DND-41 (cell line): ENCODE measurements at regions not wholly inside any gene's neighbourhood (a gene's known extent, or its start where the extent isn't known, plus 50 kb on each side); places are given as distances from the start of the nearest gene placed in this dataset.

Source experiments
- ATAC-seq: fragments of 200-7000 bp; cut with Tn5 transposase; 3 replicates; pipeline ENCODE4 v1.9.1; 2021; ENCODE audit warnings: low read depth; ENCODE audit not compliant: insufficient read depth
- DNase-seq: peaks from one replicate; pipeline ENCODE4 v3.0.0-alpha.2; 2020
- H2AFZ ChIP-seq: 2 replicates; pipeline ENCODE4 v1.6.0; 2012; ENCODE audit warnings: low read depth, low read length
- H3K27ac ChIP-seq: 2 replicates; pipeline ENCODE4 v1.5.1; 2012; ENCODE audit warnings: low read length, inconsistent platforms
- H3K27me3 ChIP-seq: fragments of 200-600 bp; sonication (generic); 2 replicates; pipeline ENCODE4 v1.6.0; 2012; ENCODE audit warnings: low read length, mild to moderate bottlenecking, inconsistent platforms; ENCODE audit not compliant: insufficient read depth, poor library complexity
- H3K36me3 ChIP-seq: 2 replicates; pipeline ENCODE4 v1.5.1; 2012; ENCODE audit warnings: low read length, inconsistent platforms; ENCODE audit not compliant: insufficient read depth
- H3K4me1 ChIP-seq: 2 replicates; pipeline ENCODE4 v1.5.1; 2012; ENCODE audit warnings: mild to moderate bottlenecking, low read length; ENCODE audit not compliant: insufficient read depth
- H3K4me2 ChIP-seq: 2 replicates; pipeline ENCODE4 v1.6.0; 2012; ENCODE audit warnings: mild to moderate bottlenecking, moderate library complexity, low read length, inconsistent platforms; ENCODE audit not compliant: insufficient read depth
- H3K4me3 ChIP-seq, 2 experiments: fragments of 200-600 bp in 1 of 2; shearing (Covaris generic) in 1 of 2; 2 replicates each; pipeline ENCODE4 v1.5.1; 2012 to 2016; ENCODE audit warnings: inconsistent platforms in 2 of 2, low read length in 2 of 2, mild to moderate bottlenecking in 2 of 2, low read depth in 1 of 2, moderate library complexity in 1 of 2
- H3K79me2 ChIP-seq: 2 replicates; pipeline ENCODE4 v1.6.0; 2012; ENCODE audit warnings: low read length, inconsistent platforms; ENCODE audit not compliant: insufficient read depth
- H3K9ac ChIP-seq: 2 replicates; pipeline ENCODE4 v1.6.0; 2012; ENCODE audit warnings: low read depth, mild to moderate bottlenecking, inconsistent platforms, low read length, moderate library complexity
- H3K9me3 ChIP-seq: 2 replicates; pipeline ENCODE4 v1.5.1; 2012; ENCODE audit warnings: low read length, moderate library complexity, mild to moderate bottlenecking, inconsistent platforms; ENCODE audit not compliant: insufficient read depth, severe bottlenecking
- H4K20me1 ChIP-seq: 2 replicates; pipeline ENCODE4 v1.6.0; 2012; ENCODE audit warnings: low read length; ENCODE audit not compliant: insufficient read depth
- EZH2 ChIP-seq: IDR thresholded peaks from 3 replicates; pipeline ENCODE4 v1.6.1; 2012; ENCODE audit warnings: borderline replicate concordance, low read depth, mild to moderate bottlenecking, moderate library complexity, low read length, inconsistent platforms; ENCODE audit not compliant: severe bottlenecking
- TF ChIP-seq, protein P1 (sequence below): IDR thresholded peaks from 2 replicates; pipeline ENCODE4 v1.5.1; 2012; ENCODE audit warnings: borderline replicate concordance, low read length, moderate library complexity, mild to moderate bottlenecking; ENCODE audit not compliant: poor library complexity, severe bottlenecking; ENCODE audit errors: extremely low read depth

DNA sequence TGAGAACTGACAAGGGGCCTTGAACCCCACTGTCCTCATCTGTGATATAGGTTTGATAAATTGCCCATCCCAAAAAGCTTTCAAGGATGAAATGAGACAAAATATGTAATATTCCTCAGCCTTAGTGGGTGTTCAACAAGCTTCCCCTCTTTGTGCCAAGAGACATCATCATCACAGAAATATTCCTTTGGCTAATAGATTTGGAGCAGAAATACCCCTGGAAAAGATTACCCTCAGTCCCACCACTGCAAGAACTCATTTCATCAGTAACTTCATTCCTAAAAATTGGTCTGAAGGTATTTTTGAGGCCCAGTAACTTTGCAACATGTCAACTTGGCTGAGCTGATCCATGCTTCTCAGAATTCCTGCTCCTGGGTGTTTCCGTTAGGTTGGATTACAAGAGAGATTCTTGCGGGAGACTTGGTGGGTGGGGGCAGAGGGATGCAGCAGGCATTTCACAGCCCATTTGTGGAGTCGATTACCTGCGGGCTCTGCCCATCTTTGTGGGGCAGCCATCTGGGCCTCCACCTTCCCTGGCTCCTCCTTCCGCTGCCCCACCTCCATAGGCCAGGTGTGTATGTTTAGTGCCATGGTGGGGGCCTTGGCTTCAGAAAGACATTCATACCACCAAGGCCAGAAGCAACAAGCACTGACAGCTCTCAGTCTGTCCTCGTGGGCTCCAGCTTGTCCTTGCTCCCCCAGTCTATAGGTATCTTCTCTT, 263.9 kb downstream of the GLI2 start:
- no peaks in the 10 kb centered on the region for H3K4me1 ChIP-seq
- H3K9ac ChIP-seq, result no peak overlapping the region
- no peaks in the 10 kb centered on the region for H3K9me3 ChIP-seq
- no peak overlapping the region for H3K27ac ChIP-seq
- H2AFZ ChIP-seq, result no peak overlapping the region
- no peak overlapping the region for H3K4me2 ChIP-seq
- no peaks in the 10 kb centered on the region for H3K79me2 ChIP-seq
- ATAC-seq (no peak), DNase-seq (no peak)
- TF ChIP-seq EZH2, result no peak
- TF ChIP-seq, protein P1, sequence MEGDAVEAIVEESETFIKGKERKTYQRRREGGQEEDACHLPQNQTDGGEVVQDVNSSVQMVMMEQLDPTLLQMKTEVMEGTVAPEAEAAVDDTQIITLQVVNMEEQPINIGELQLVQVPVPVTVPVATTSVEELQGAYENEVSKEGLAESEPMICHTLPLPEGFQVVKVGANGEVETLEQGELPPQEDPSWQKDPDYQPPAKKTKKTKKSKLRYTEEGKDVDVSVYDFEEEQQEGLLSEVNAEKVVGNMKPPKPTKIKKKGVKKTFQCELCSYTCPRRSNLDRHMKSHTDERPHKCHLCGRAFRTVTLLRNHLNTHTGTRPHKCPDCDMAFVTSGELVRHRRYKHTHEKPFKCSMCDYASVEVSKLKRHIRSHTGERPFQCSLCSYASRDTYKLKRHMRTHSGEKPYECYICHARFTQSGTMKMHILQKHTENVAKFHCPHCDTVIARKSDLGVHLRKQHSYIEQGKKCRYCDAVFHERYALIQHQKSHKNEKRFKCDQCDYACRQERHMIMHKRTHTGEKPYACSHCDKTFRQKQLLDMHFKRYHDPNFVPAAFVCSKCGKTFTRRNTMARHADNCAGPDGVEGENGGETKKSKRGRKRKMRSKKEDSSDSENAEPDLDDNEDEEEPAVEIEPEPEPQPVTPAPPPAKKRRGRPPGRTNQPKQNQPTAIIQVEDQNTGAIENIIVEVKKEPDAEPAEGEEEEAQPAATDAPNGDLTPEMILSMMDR, result no peak
- no peaks in the 10 kb centered on the region for H3K27me3 ChIP-seq
- no peak overlapping the region for H3K4me3 ChIP-seq
- no peaks in the 10 kb centered on the region for H3K36me3 ChIP-seq
- no peaks in the 10 kb centered on the region for H4K20me1 ChIP-seq

DNA sequence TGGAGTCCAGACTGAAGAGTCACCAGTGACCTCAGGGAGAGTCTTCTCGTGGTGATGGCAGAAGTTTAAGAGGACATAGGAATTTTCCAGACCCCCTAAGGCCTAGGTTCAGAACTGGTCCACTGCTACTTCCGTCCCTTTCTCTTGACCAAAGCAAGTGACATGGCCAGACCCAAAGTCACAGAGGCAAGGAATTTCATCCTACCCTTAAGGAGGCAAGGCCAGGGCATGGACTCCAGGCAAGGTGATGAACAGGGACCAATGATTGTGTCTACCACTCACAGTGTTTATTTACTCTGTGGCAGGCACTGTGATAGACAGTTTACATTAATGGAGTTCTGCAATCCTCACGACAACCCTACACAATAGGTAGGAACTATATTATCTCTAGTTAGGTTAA, 265.1 kb downstream of the GLI2 start:
- Histone ChIP-seq H3K4me3 (no peak overlapping the region), H4K20me1 (no peaks in the 10 kb centered on the region), H3K4me1 (no peaks in the 10 kb centered on the region), H3K9ac (no peak overlapping the region), H3K79me2 (no peaks in the 10 kb centered on the region), H3K27ac (no peak overlapping the region), H3K9me3 (no peaks in the 10 kb centered on the region), H3K27me3 (no peaks in the 10 kb centered on the region), H3K4me2 (no peak overlapping the region), H3K36me3 (no peaks in the 10 kb centered on the region), H2AFZ (no peak overlapping the region)
- no peak for ATAC-seq
- no peak for TF ChIP-seq EZH2
- TF ChIP-seq, protein P1, result no peak
- DNase-seq, result no peak

DNA sequence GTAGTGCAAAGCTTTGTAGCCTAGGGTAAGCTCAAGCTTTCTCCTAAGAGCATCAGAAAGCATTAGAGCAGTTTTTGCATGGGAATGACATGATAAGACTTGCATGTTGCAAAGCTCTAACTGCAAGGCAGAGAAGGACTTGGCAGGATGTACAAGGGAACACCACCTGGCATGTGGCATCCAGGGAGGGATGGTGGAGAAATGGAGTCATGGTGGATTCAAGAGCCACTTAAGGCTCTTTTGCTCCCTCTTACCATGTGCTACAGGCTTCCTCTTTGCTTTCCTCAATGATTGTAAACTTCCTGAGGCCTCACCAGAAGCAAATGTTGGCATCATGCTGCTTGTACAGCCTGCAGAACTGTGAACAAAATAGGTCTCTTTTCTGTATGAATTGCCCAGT, 266.0 kb downstream of the GLI2 start:
- ATAC-seq, result no peak
- Histone ChIP-seq H3K79me2 (no peaks in the 10 kb centered on the region), H3K4me2 (no peak overlapping the region), H3K36me3 (no peaks in the 10 kb centered on the region), H3K9ac (no peak overlapping the region), H3K9me3 (no peaks in the 10 kb centered on the region), H3K4me3 (no peak overlapping the region), H4K20me1 (no peaks in the 10 kb centered on the region), H3K27me3 (no peaks in the 10 kb centered on the region), H2AFZ (no peak overlapping the region), H3K4me1 (no peaks in the 10 kb centered on the region), H3K27ac (no peak overlapping the region)
- no peak for DNase-seq
- no peak for TF ChIP-seq EZH2
- TF ChIP-seq, protein P1, result no peak

DNA sequence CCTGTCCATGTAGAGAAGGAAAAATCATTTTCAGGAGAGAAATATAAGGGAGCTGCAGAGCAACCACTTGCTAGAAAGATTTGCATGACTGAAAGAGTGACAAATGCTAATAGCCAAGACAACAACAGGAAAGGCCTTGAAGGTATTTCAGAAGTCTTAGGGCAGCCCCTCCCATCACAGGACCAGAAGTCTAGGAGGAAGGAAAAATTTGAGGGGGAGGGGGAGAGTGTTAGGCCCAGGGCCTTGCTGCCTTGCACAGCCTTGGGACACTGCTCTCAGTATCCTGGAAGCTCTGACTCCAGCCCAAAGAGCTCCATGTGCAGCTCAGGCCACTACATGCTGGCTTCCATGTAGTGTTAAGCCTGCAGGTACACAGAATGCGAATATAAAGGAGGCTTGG, 266.9 kb downstream of the GLI2 start:
- H3K9me3 ChIP-seq, result no peaks in the 10 kb centered on the region
- no peak overlapping the region for H3K4me3 ChIP-seq
- H4K20me1 ChIP-seq, result no peaks in the 10 kb centered on the region
- H3K27me3 ChIP-seq, result no peaks in the 10 kb centered on the region
- H3K36me3 ChIP-seq, result no peaks in the 10 kb centered on the region
- no peak overlapping the region for H3K9ac ChIP-seq
- H2AFZ ChIP-seq, result no peak overlapping the region
- no peak overlapping the region for H3K27ac ChIP-seq
- H3K4me1 ChIP-seq, result no peaks in the 10 kb centered on the region
- ATAC-seq (no peak), DNase-seq (no peak)
- no peaks in the 10 kb centered on the region for H3K79me2 ChIP-seq
- TF ChIP-seq, protein P1, result no peak
- no peak for TF ChIP-seq EZH2
- H3K4me2 ChIP-seq, result no peak overlapping the region
